Ishikawa (cell line): ENCODE measurements at regions not wholly inside any gene's neighbourhood (a gene's known extent, or its start where the extent isn't known, plus 50 kb on each side); places are given as distances from the start of the nearest gene placed in this dataset.

Experiments used
- CEBPB ChIP-seq: IDR thresholded peaks from 2 replicates; pipeline ENCODE4 v1.6.1; 2012
- CREB1 ChIP-seq: IDR thresholded peaks from 2 replicates; pipeline ENCODE4 v1.6.1; 2012; ENCODE audit warnings: low read depth
- EGR1 ChIP-seq: IDR thresholded peaks from 2 replicates; pipeline ENCODE4 v1.6.1; 2012
- EP300 ChIP-seq: IDR thresholded peaks from 2 replicates; pipeline ENCODE4 v1.6.1; 2012; ENCODE audit warnings: borderline replicate concordance
- FOXM1 ChIP-seq: IDR thresholded peaks from 2 replicates; pipeline ENCODE4 v1.6.1; 2012; ENCODE audit warnings: low read depth, borderline replicate concordance
- MAX ChIP-seq: IDR thresholded peaks from 2 replicates; pipeline ENCODE4 v1.6.1; 2012
- NFIC ChIP-seq: IDR thresholded peaks from 2 replicates; pipeline ENCODE4 v1.6.1; 2012
- RAD21 ChIP-seq: IDR thresholded peaks from 2 replicates; pipeline ENCODE4 v1.6.1; 2012; ENCODE audit warnings: low read depth
- REST ChIP-seq: IDR thresholded peaks from 2 replicates; pipeline ENCODE4 v1.6.1; 2012; ENCODE audit warnings: low read depth, mild to moderate bottlenecking
- TAF1 ChIP-seq: IDR thresholded peaks from 2 replicates; pipeline ENCODE4 v1.6.1; 2012; ENCODE audit warnings: low read depth, mild to moderate bottlenecking
- TCF12 ChIP-seq: IDR thresholded peaks from 2 replicates; pipeline ENCODE4 v1.6.1; 2012; ENCODE audit warnings: low read depth
- TEAD4 ChIP-seq: IDR thresholded peaks from 2 replicates; pipeline ENCODE4 v1.6.1; 2012
- USF1 ChIP-seq: IDR thresholded peaks from 2 replicates; pipeline ENCODE4 v1.6.1; 2012
- YY1 ChIP-seq: IDR thresholded peaks from 2 replicates; pipeline ENCODE4 v1.6.1; 2012; ENCODE audit warnings: low read depth
- ZBTB7A ChIP-seq: IDR thresholded peaks from 2 replicates; pipeline ENCODE4 v1.6.1; 2012; ENCODE audit warnings: low read depth

GRCh38 chr2:125371867-125372266 is 1284.1 kb upstream of the GYPC start:
- TF ChIP-seq TAF1 (no peak), MAX (no peak), FOXM1 (no peak), RAD21 (no peak), YY1 (no peak), CREB1 (no peak)

GRCh38 chr2:125373293-125373692 is 1282.7 kb upstream of the GYPC start:
- no peak for TF ChIP-seq REST
- no peak for TF ChIP-seq TAF1
- TF ChIP-seq CREB1 = no peak
- no peak for TF ChIP-seq USF1
- TF ChIP-seq CEBPB = no peak
- no peak for TF ChIP-seq ZBTB7A
- TF ChIP-seq TCF12 = no peak

- TF ChIP-seq REST (no peak), TCF12 (no peak), YY1 (no peak), MAX (no peak), NFIC (no peak), CREB1 (no peak), CEBPB (no peak), EGR1 (no peak), TAF1 (no peak), ZBTB7A (no peak), RAD21 (no peak), EP300 (no peak), TEAD4 (no peak), FOXM1 (no peak), USF1 (no peak)
Observed at GRCh38 chr2:125386074-125386473, 1269.9 kb upstream of the GYPC start.

- no peak for TF ChIP-seq TCF12
- no peak for TF ChIP-seq TEAD4
Observed at GRCh38 chr2:125397535-125398251, 1258.3 kb upstream of the GYPC start.

GRCh38 chr2:125398738-125399524 is 1257.0 kb upstream of the GYPC start:
- TF ChIP-seq EP300 (no peak), MAX (no peak), USF1 (no peak), RAD21 (no peak), YY1 (no peak), NFIC (no peak), EGR1 (no peak), CREB1 (no peak), ZBTB7A (no peak), TCF12 (no peak), TEAD4 (no peak), REST (no peak), TAF1 (no peak), CEBPB (no peak), FOXM1 (no peak)
